ENCODE measurements at regions not wholly inside any gene's neighbourhood (a gene's known extent, or its start where the extent isn't known, plus 50 kb on each side); places are given as distances from the start of the nearest gene placed in this dataset.

GRCh38 chr3:74080056-74080461 lies 455.3 kb upstream of the PDZRN3 start:
- no peak for DNase-seq (ENCODE audit: low read depth)
- no peak overlapping the region for H3K4me3 ChIP-seq (ENCODE audit: low read depth, low read length)
- no peak for TF ChIP-seq CTCF (IDR thresholded peaks at IDR 0.05; ENCODE audit: low read depth, low read length, missing control alignments)
- in situ Hi-C loops (cut with HindIII; ENCODE audit: low sequenced_read_pairs), result no loop called here

- TF ChIP-seq CTCF (IDR thresholded peaks at IDR 0.05; ENCODE audit: low read depth, low read length, missing control alignments), result no peak
- in situ Hi-C loops (cut with HindIII; ENCODE audit: low sequenced_read_pairs), result no loop called here
These were observed 450.5 kb upstream of the PDZRN3 start for GRCh38 chr3:74075241-74075640.

GRCh38 chr3:74074700-74075099 lies 450.0 kb upstream of the PDZRN3 start:
- no peak for DNase-seq (ENCODE audit: low read depth)
- TF ChIP-seq CTCF (IDR thresholded peaks at IDR 0.05; ENCODE audit: low read depth, low read length, missing control alignments), result no peak
- in situ Hi-C loops (cut with HindIII; ENCODE audit: low sequenced_read_pairs), result no loop called here
- no peak overlapping the region for H3K4me3 ChIP-seq (ENCODE audit: low read depth, low read length)

More at GRCh38 chr3:74075241-74075640, 450.5 kb upstream of the PDZRN3 start:
- no peak for DNase-seq (ENCODE audit: low read depth)
- no peak overlapping the region for H3K4me3 ChIP-seq (ENCODE audit: low read depth, low read length)

GRCh38 chr3:74067296-74067695 lies 442.6 kb upstream of the PDZRN3 start:
- no peak overlapping the region for H3K4me3 ChIP-seq (ENCODE audit: low read depth, low read length)
- no peak for DNase-seq (ENCODE audit: low read depth)
- in situ Hi-C loops (cut with HindIII; ENCODE audit: low sequenced_read_pairs), result no loop called here

GRCh38 chr3:74066456-74066855 lies 441.7 kb upstream of the PDZRN3 start:
- TF ChIP-seq CTCF (IDR thresholded peaks at IDR 0.05; ENCODE audit: low read depth, low read length, missing control alignments), result no peak
- in situ Hi-C loops (cut with HindIII; ENCODE audit: low sequenced_read_pairs), result no loop called here
- no peak overlapping the region for H3K4me3 ChIP-seq (ENCODE audit: low read depth, low read length)
- no peak for DNase-seq (ENCODE audit: low read depth)

More at GRCh38 chr3:74067296-74067695, 442.6 kb upstream of the PDZRN3 start:
- peak; percentile 32 for TF ChIP-seq CTCF (IDR thresholded peaks at IDR 0.05; ENCODE audit: low read depth, low read length, missing control alignments)

GRCh38 chr3:74059923-74060600 lies 435.3 kb upstream of the PDZRN3 start:
- no peak for DNase-seq (ENCODE audit: low read depth)
- TF ChIP-seq CTCF (IDR thresholded peaks at IDR 0.05; ENCODE audit: low read depth, low read length, missing control alignments), result no peak
- in situ Hi-C loops (cut with HindIII; ENCODE audit: low sequenced_read_pairs), result no loop called here
- H3K4me3 ChIP-seq (ENCODE audit: low read depth, low read length), result no peak overlapping the region

Data from astrocyte of the cerebellum (primary cell).